Esophagus (tissue), 2 donors: ENCODE measurements at regions not wholly inside any gene's neighbourhood (a gene's known extent, or its start where the extent isn't known, plus 50 kb on each side); places are given as distances from the start of the nearest gene placed in this dataset.

Source experiments
- H3K27ac ChIP-seq, 2 donors: one replicate each; pipeline ENCODE4 v1.5.1; 2013; ENCODE audit warnings: low read depth in 2 of 2, mild to moderate bottlenecking in 2 of 2, inconsistent platforms in 1 of 2, low read length in 1 of 2, moderate library complexity in 1 of 2
- H3K27me3 ChIP-seq, 2 donors: one replicate each; pipeline ENCODE4 v1.6.1; 2013; ENCODE audit warnings: low read length in 2 of 2, control low read depth in 1 of 2, mild to moderate bottlenecking in 1 of 2; ENCODE audit not compliant: insufficient read depth in 2 of 2, control insufficient read depth in 1 of 2
- H3K36me3 ChIP-seq, 2 donors: one replicate each; pipeline ENCODE4 v1.6.1; 2013; ENCODE audit warnings: low read length in 1 of 2; ENCODE audit not compliant: control insufficient read depth in 2 of 2, insufficient read depth in 2 of 2
- H3K4me1 ChIP-seq, 2 donors: one replicate each; pipeline ENCODE4 v1.6.1; 2013; ENCODE audit warnings: low read length in 1 of 2; ENCODE audit not compliant: control insufficient read depth in 2 of 2, insufficient read depth in 2 of 2
- H3K4me3 ChIP-seq, 2 donors: one replicate each; pipeline ENCODE4 v1.5.1; 2013; ENCODE audit warnings: low read length in 2 of 2, mild to moderate bottlenecking in 2 of 2, low read depth in 1 of 2, moderate library complexity in 1 of 2
- H3K9me3 ChIP-seq, 2 donors: one replicate each; pipeline ENCODE4 v1.6.1; 2013; ENCODE audit warnings: mild to moderate bottlenecking in 2 of 2, low read depth in 1 of 2, low read length in 1 of 2, moderate library complexity in 1 of 2; ENCODE audit not compliant: control insufficient read depth in 2 of 2, insufficient read depth in 1 of 2
- WGBS, 2 donors: extraction: QIAGEN DNeasy Blood & Tissue Kit; methylation state at CpG; one replicate each; pipeline ENCODE4 v1.1.7; 2013; 5-methylcytosine and 5-hydroxymethylcytosine counted together
- donor health status: healthy with polysubstance abuse.
- donor health status: Bipolar disorder and iron deficiency.

DNA sequence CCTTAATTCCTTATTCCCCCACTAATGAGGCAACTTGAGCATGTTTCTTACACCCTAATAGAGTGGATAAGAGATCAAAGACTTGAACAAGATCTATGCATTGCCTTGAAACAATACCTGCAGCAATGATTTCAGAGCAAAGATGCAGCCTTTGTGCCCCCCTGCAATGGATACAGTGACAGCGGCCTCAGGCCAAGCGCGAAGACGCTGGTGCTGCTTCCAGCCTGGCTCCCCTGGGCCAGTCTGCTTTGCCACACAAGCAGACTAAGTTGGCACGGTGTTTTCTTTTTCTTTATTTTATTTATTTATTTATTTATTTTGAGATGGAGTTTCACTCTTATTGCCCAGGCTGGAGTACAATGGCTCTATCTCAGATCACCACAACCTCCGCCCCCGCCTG lies 179.8 kb upstream of the S1PR3 start:
- no peak overlapping the region for H3K27ac ChIP-seq
- H3K4me1 ChIP-seq, result no peaks in the 10 kb centered on the region
- H3K36me3 ChIP-seq, result no peaks in the 10 kb centered on the region
- peaks cover 0 to 3% of the 10 kb centered on the region in 2 donors for H3K9me3 ChIP-seq
- H3K4me3 ChIP-seq, result no peak overlapping the region
- H3K27me3 ChIP-seq, result peaks cover 3 to 4% of the 10 kb centered on the region in 2 donors
- 96 to 98% methylated on average over 7 of the region's 7 CpGs for WGBS, 2 donors

DNA sequence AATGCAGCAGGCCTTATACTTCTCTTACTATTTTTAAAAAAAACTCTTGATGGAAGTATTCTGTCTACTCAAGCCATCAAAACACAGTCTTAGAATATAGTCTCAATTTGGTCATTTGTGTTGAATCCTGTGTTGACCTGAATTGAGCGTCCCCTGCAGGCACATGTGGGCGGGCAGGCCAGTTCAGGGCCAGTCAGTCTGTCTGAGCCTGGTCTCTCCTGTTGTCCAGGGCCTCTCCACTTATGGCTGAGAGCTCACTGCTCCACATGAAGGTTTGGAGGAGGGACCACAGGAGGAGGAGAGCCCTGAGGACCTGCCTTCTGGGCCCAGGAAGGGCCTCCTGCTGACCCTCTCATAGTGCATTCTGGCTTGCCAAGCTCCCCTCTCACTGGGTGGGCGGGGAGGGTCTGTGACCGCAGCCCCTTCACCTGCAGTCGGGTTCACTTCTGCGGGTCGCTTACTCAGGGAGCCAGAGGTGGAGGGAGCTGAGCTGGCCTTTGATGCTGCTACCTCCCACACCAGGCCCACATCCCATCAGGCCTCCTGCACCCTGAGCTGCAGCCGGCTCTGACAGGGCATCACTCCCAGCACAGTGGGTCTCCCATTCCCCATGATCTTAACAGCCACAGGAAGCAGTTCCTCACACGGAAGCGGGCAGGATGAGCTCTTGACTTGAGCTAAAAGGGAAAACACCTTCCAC lies 178.2 kb upstream of the S1PR3 start:
- 90 to 92% methylated on average over 10 of the region's 10 CpGs for WGBS, 2 donors
- no peak overlapping the region for H3K27ac ChIP-seq
- no peaks in the 10 kb centered on the region for H3K36me3 ChIP-seq
- peaks cover 0 to 4% of the 10 kb centered on the region in 2 donors for H3K27me3 ChIP-seq
- H3K9me3 ChIP-seq, result no peaks in the 10 kb centered on the region
- H3K4me3 ChIP-seq, result no peak overlapping the region
- no peaks in the 10 kb centered on the region for H3K4me1 ChIP-seq

DNA sequence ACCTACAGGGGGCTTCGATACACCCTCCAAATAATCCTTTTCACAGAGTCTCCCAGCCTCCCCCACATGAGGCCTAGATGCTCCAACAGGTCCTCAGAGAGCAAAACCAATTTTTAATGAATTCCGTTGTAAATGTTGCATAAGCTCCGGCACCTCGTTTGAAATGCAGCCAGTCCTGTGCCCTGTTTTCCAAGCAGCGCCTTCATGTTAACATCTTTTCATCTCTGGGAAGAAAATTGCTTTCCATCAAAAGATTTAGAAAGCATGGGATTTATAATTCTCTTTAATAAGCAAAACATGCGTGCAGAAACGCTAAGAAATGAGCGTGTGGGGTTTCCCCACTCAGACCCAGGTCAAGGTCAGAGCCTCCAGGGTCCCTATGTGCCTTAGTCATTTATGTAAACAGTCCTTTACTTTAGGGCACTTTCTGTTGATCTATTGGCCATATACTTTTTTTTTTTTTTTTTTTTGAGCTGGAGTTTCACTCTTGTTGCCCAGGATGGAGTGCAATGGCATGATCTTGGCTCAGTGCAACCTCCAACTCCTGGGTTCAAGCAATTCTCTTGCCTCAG lies 177.5 kb upstream of the S1PR3 start:
- Histone ChIP-seq H3K27me3 (peaks cover 0 to 4% of the 10 kb centered on the region in 2 donors), H3K4me1 (no peaks in the 10 kb centered on the region), H3K4me3 (no peak overlapping the region), H3K9me3 (no peaks in the 10 kb centered on the region), H3K36me3 (no peaks in the 10 kb centered on the region), H3K27ac (no peak overlapping the region)
- 82% methylated on average over 8 of the region's 8 CpGs for WGBS, 2 donors

DNA sequence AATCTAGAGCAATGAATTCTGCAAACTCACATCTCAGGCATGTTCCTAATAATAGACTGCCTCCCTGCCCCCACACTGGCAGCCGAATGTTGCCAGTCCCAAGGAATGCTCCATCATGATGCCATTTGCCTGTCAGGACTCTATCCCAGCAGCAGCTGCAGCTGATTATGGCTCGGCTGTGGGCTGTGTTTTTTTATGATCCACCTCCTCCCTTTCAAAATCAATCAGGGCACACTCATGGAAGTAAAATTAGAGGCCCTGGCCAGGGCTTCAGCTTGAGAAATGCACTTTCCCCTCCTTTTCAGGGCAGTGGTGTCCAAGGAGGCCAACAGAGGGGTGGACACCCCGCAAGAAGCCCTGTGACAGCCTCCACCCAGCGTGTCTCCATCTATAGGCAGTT lies 176.7 kb upstream of the S1PR3 start:
- no peaks in the 10 kb centered on the region for H3K9me3 ChIP-seq

DNA sequence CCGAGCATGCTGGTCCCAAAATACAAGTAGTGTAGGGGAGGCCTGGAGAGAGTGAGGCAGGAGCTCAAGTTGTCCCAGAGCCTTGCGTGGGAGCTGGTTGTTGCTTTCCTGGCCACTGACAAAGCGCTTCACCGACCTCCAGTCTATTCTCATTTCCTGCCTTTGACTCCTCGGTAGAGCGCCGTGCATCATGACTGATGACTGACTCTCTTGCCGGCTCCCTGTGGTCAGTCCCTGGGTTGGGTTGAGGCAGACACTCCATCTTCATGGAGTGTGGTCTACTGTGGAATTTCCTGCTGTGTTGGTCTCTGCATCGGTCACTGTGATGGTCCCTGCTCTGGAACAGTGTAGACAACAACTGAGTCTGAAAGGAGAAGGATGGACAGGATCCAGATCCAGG lies 175.1 kb upstream of the S1PR3 start:
- WGBS, 2 donors, result 79 to 89% methylated on average over 9 of the region's 9 CpGs
- Histone ChIP-seq H3K4me1 (no peaks in the 10 kb centered on the region), H3K4me3 (no peak overlapping the region), H3K9me3 (no peaks in the 10 kb centered on the region), H3K36me3 (no peaks in the 10 kb centered on the region), H3K27me3 (peaks cover 0 to 4% of the 10 kb centered on the region in 2 donors), H3K27ac (no peak overlapping the region)

More for the DNA sequence above, 176.7 kb upstream of the S1PR3 start:
- H3K4me3 ChIP-seq, result no peak overlapping the region
- no peaks in the 10 kb centered on the region for H3K36me3 ChIP-seq
- 49% methylated on average over 4 of the region's 4 CpGs for WGBS, 2 donors
- H3K4me1 ChIP-seq, result no peaks in the 10 kb centered on the region
- H3K27ac ChIP-seq, result peak overlapping the region in 1 of 2 donors; percentile 47
- H3K27me3 ChIP-seq, result peaks cover 0 to 4% of the 10 kb centered on the region in 2 donors

DNA sequence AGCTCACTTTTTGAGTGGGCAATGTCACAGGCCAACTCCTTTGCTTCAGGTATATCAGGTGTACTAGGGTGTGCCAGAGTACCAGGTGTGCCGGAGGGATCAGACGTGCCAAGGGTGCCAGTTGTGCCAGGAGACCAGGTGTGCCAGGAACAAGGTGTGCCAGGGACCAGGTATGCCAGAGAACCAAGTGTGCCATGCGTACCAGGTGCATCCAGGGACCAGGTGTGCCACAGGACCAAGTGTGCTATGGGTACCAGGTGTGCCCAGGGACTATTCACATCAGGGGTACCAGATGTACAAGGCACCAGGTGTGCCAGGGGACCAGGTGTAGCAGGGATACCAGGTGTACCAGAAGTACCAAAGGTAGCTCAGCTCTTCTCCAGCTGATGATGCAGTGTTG lies 174.7 kb upstream of the S1PR3 start:
- no peak overlapping the region for H3K4me3 ChIP-seq
- no peaks in the 10 kb centered on the region for H3K9me3 ChIP-seq
- no peaks in the 10 kb centered on the region for H3K36me3 ChIP-seq
- WGBS, 2 donors, result 55 to 77% methylated on average over 3 of the region's 3 CpGs
- peaks cover 0 to 4% of the 10 kb centered on the region in 2 donors for H3K27me3 ChIP-seq
- H3K4me1 ChIP-seq, result no peaks in the 10 kb centered on the region
- no peak overlapping the region for H3K27ac ChIP-seq

DNA sequence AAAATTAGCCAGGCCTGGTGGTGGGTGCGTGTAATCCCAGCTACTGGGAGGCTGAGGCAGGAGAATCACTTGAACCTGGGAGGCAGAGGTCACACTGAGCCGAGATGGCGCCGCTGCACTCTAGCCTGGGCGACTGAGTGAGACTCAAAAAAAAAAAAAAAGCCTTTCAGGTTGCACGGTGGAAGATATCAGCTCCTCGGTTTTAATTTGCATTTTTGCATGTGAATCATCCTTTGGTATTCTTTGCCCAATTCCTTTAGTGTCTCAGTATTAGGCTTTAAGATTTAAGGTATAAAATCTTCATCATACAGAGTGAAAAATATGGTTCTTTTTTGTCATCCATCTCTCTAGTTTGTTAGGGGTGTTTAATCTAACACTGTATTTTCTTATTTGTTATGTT lies 173.6 kb upstream of the S1PR3 start:
- H3K4me3 ChIP-seq, result no peak overlapping the region
- no peaks in the 10 kb centered on the region for H3K4me1 ChIP-seq
- WGBS, 2 donors, result 78 to 81% methylated on average over 7 of the region's 7 CpGs
- no peaks in the 10 kb centered on the region for H3K36me3 ChIP-seq
- H3K9me3 ChIP-seq, result peaks cover 0 to 3% of the 10 kb centered on the region in 2 donors
- peaks cover 0 to 4% of the 10 kb centered on the region in 2 donors for H3K27me3 ChIP-seq
- no peak overlapping the region for H3K27ac ChIP-seq

DNA sequence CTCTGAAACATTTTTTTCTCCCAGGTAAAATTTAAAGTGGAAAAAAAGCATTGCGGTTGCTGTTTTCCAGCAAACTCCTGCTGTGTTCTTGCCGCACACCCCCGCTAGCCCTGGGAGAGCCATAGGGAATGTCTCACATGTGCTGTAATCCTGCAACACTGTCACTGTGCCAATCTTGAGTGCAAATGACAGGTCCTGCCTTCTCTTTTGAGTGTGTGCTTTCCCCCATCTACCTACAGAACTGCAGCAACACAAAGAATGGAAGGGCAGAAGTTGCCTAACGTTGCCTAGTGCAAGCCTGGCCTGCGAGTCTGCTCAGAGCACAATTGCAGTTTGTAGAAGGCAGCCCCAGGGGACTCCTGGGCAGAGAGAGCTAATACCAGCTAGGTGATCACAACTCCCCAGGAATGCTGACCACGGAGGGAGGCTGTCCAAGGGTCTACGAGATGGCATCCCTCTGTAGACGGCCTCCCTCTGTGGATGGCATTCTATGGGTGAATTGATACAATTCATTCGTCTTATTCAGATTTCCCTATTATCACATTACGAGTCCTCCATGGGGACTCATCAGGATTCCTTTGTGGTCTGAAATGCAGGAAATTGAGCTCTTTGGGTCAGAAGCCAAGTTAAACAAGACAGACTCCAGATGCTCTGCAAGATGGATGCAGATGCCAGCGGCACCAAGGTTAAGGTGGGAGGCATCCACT lies 172.6 kb upstream of the S1PR3 start:
- Histone ChIP-seq H3K9me3 (peaks cover 0 to 3% of the 10 kb centered on the region in 2 donors), H3K27ac (no peak overlapping the region), H3K4me3 (no peak overlapping the region), H3K27me3 (no peaks in the 10 kb centered on the region), H3K4me1 (peaks cover 0 to under 1% of the 10 kb centered on the region in 2 donors), H3K36me3 (no peaks in the 10 kb centered on the region)
- 67 to 77% methylated on average over 11 of the region's 11 CpGs for WGBS, 2 donors

DNA sequence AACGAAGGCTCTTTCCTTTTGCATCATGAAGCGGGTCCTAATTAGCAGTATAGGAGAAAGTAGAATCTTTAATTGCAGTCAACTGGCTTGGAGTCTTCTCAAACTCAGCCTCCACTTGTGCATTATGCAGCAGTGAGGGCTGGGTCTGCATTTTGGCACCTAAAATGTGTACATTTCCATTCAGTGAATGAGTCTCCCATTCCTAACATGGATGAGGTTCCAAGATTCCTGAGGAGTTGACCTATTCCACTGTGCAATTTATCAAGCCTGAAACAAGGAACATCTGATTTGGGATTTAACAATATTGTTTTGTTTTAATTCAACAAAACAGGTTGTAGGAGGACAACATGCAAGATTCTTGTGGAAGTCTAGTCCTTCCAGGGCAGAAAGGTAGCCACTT lies 171.8 kb upstream of the S1PR3 start:
- no peak overlapping the region for H3K27ac ChIP-seq
- no peaks in the 10 kb centered on the region for H3K36me3 ChIP-seq
- H3K4me3 ChIP-seq, result no peak overlapping the region
- WGBS, 2 donors, result 92 to 98% methylated on average over 2 of the region's 2 CpGs
- peaks cover 0 to 2% of the 10 kb centered on the region in 2 donors for H3K4me1 ChIP-seq
- peaks cover 0 to 3% of the 10 kb centered on the region in 2 donors for H3K9me3 ChIP-seq
- H3K27me3 ChIP-seq, result no peaks in the 10 kb centered on the region
